OCI-LY3 (cell line): ENCODE measurements at regions not wholly inside any gene's neighbourhood (a gene's known extent, or its start where the extent isn't known, plus 50 kb on each side); places are given as distances from the start of the nearest gene placed in this dataset.

ENCODE experiments used
- H2AFZ ChIP-seq: fragments of 200-600, 300-600 bp; shearing (Covaris generic); 2 replicates; pipeline ENCODE4 v1.6.0; 2014; ENCODE audit warnings: antibody characterized with exemption, low read depth, low read length
- H3K27ac ChIP-seq: fragments of 200-600, 300-600 bp; sonication (generic); 2 replicates; pipeline ENCODE4 v1.5.1; 2014; ENCODE audit warnings: mild to moderate bottlenecking, low read length, moderate library complexity, mixed read lengths
- H3K27me3 ChIP-seq: fragments of 200-600, 300-600 bp; sonication (generic); 2 replicates; pipeline ENCODE4 v1.6.1; 2014; ENCODE audit warnings: low read depth, low read length, mixed read lengths
- H3K36me3 ChIP-seq: fragments of 200-600, 300-600 bp; sonication (generic); replicated peaks from 2 replicates; pipeline ENCODE3; 2014; ENCODE audit warnings: low read depth, low read length, mixed read lengths
- H3K4me1 ChIP-seq: fragments of 300-600, 200-600 bp; sonication (generic); 2 replicates; pipeline ENCODE4 v1.6.1; 2014; ENCODE audit warnings: low read length, mixed read lengths
- H3K4me2 ChIP-seq: fragments of 200-600, 300-600 bp; sonication (generic); 2 replicates; pipeline ENCODE4 v1.6.1; 2014; ENCODE audit warnings: low read length, mixed read lengths
- H3K4me3 ChIP-seq: fragments of 300-600, 200-600 bp; sonication (generic); 2 replicates; pipeline ENCODE4 v1.5.1; 2014; ENCODE audit warnings: antibody characterized with exemption, mild to moderate bottlenecking, low read length, moderate library complexity
- H3K79me2 ChIP-seq: fragments of 300-600, 200-600 bp; shearing (Covaris generic); 2 replicates; pipeline ENCODE4 v1.6.1; 2014; ENCODE audit warnings: mild to moderate bottlenecking, low read length, mixed read lengths
- H3K9ac ChIP-seq: fragments of 300-600, 200-600 bp; shearing (Covaris generic); 2 replicates; pipeline ENCODE4 v1.6.0; 2014; ENCODE audit warnings: mild to moderate bottlenecking, low read length, moderate library complexity
- H3K9me3 ChIP-seq: fragments of 200-600, 300-600 bp; shearing (Covaris generic); 2 replicates; pipeline ENCODE4 v1.6.1; 2014; ENCODE audit warnings: low read length, mixed read lengths; ENCODE audit not compliant: insufficient read depth
- H4K20me1 ChIP-seq: fragments of 200-600, 300-600 bp; sonication (generic); 2 replicates; pipeline ENCODE4 v1.6.1; 2016; ENCODE audit warnings: low read length, mixed read lengths; ENCODE audit not compliant: insufficient read depth
- CTCF ChIP-seq: fragments of 200-600, 300-600 bp; sonication (generic); IDR thresholded peaks from 2 replicates; pipeline ENCODE4 v1.5.1; 2014; ENCODE audit warnings: antibody characterized with exemption, low read length, low read depth
- EZH2phosphoT487 ChIP-seq: fragments of 200-600 bp; shearing (Covaris generic); IDR thresholded peaks from 2 replicates; pipeline ENCODE4 v1.6.1; 2018; ENCODE audit warnings: antibody characterized with exemption, mixed run types, low read depth

- Histone ChIP-seq H3K4me2 (no peak overlapping the region), H3K9me3 (no peaks in the 10 kb centered on the region), H3K27me3 (peaks cover 3% of the 10 kb centered on the region; the same call in 1 of the 2 replicates), H3K4me3 (no peak overlapping the region), H3K9ac (no peak overlapping the region), H3K79me2 (no peaks in the 10 kb centered on the region), H3K27ac (no peak overlapping the region), H2AFZ (no peak overlapping the region), H3K36me3 (no peaks in the 10 kb centered on the region), H3K4me1 (peaks cover 25% of the 10 kb centered on the region), H4K20me1 (no peaks in the 10 kb centered on the region)
- no peak for TF ChIP-seq EZH2phosphoT487
- no peak for TF ChIP-seq CTCF
Measured at GRCh38 chr14:73795974-73796373, 55.7 kb upstream of the PTGR2 start.

GRCh38 chr14:73795466-73795865, 56.2 kb upstream of the PTGR2 start:
- H3K4me3 ChIP-seq: no peak overlapping the region
- H3K4me1 ChIP-seq: peaks cover 25% of the 10 kb centered on the region
- H3K4me2 ChIP-seq: no peak overlapping the region
- no peak for TF ChIP-seq CTCF
- TF ChIP-seq EZH2phosphoT487: no peak
- H3K36me3 ChIP-seq: no peaks in the 10 kb centered on the region
- no peak overlapping the region for H3K9ac ChIP-seq
- no peak overlapping the region for H3K27ac ChIP-seq
- H3K9me3 ChIP-seq: no peaks in the 10 kb centered on the region
- no peak overlapping the region for H2AFZ ChIP-seq
- H4K20me1 ChIP-seq: no peaks in the 10 kb centered on the region
- peaks cover 3% of the 10 kb centered on the region; the same call in 1 of the 2 replicates for H3K27me3 ChIP-seq
- no peaks in the 10 kb centered on the region for H3K79me2 ChIP-seq

DNA sequence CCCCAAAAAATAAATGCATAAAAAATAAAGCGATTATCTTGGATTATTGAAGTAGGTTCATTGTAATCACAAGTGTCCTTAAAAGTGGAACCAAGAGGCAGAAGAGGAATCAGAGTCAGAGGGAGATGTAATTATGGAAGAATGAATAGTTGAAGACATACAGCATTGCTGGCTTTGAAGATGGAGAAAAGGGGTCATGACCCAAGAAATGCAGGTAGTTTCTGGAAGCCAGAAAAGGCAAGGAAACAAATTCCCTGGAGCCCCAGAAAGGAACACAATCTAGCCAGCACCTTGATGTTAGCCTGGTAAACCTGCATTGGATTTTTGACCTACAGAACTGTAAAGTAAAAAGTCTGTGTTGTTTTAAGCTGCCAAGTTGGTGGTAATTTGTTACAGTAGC, 57.5 kb upstream of the PTGR2 start:
- no peaks in the 10 kb centered on the region for H3K36me3 ChIP-seq
- H3K27ac ChIP-seq: no peak overlapping the region
- H3K27me3 ChIP-seq: no peaks in the 10 kb centered on the region
- H3K79me2 ChIP-seq: no peaks in the 10 kb centered on the region
- no peaks in the 10 kb centered on the region for H3K9me3 ChIP-seq
- no peaks in the 10 kb centered on the region for H4K20me1 ChIP-seq
- no peak overlapping the region for H3K4me2 ChIP-seq
- TF ChIP-seq CTCF (no peak), EZH2phosphoT487 (no peak)
- no peak overlapping the region for H3K4me3 ChIP-seq
- peaks cover 25% of the 10 kb centered on the region for H3K4me1 ChIP-seq
- no peak overlapping the region for H2AFZ ChIP-seq
- H3K9ac ChIP-seq: no peak overlapping the region

- Histone ChIP-seq H3K4me1 (peaks cover 18% of the 10 kb centered on the region), H3K27me3 (no peaks in the 10 kb centered on the region), H3K9me3 (no peaks in the 10 kb centered on the region), H3K36me3 (no peaks in the 10 kb centered on the region), H3K9ac (no peak overlapping the region), H2AFZ (no peak overlapping the region), H3K4me2 (no peak overlapping the region), H3K4me3 (no peak overlapping the region), H3K27ac (no peak overlapping the region), H3K79me2 (0 out of 2 replicates have a peak, but pooled peaks cover 9% of the 10 kb centered on the region), H4K20me1 (no peaks in the 10 kb centered on the region)
- TF ChIP-seq CTCF: no peak
- no peak for TF ChIP-seq EZH2phosphoT487
Measured at GRCh38 chr14:73792481-73792880, 59.1 kb upstream of the PTGR2 start.
